Hepatocyte (in vitro differentiated cells): ENCODE measurements at regions not wholly inside any gene's neighbourhood (a gene's known extent, or its start where the extent isn't known, plus 50 kb on each side); places are given as distances from the start of the nearest gene placed in this dataset.

Source experiments
- DNase-seq: peaks from one replicate; pipeline ENCODE4 v3.0.0-alpha.2; 2016; ENCODE audit warnings: low spot score
- H2AFZ ChIP-seq: fragments of 200-600 bp; sonication (generic); 2 replicates; pipeline ENCODE4 v1.6.0; 2016; ENCODE audit warnings: antibody characterized with exemption, mild to moderate bottlenecking
- H3K27ac ChIP-seq: fragments of 200-600 bp; sonication (generic); 2 replicates; pipeline ENCODE4 v1.5.1; 2016; ENCODE audit warnings: mild to moderate bottlenecking
- H3K27me3 ChIP-seq: fragments of 200-600 bp; sonication (generic); 2 replicates; pipeline ENCODE4 v1.6.1; 2016
- H3K36me3 ChIP-seq: fragments of 200-600 bp; sonication (generic); replicated peaks from 2 replicates; pipeline ENCODE4 v1.5.1; 2016; ENCODE audit warnings: low read depth; ENCODE audit not compliant: insufficient read depth
- H3K4me1 ChIP-seq: fragments of 200-600 bp; sonication (generic); 2 replicates; pipeline ENCODE4 v1.5.1; 2016; ENCODE audit warnings: mild to moderate bottlenecking, moderate library complexity; ENCODE audit not compliant: insufficient read depth
- H3K4me2 ChIP-seq: fragments of 200-600 bp; sonication (generic); 2 replicates; pipeline ENCODE4 v1.6.0; 2016
- H3K4me3 ChIP-seq: fragments of 200-600 bp; sonication (generic); 2 replicates; pipeline ENCODE4 v1.5.1; 2016; ENCODE audit warnings: mild to moderate bottlenecking
- H3K79me2 ChIP-seq: fragments of 200-600 bp; sonication (generic); 2 replicates; pipeline ENCODE4 v1.6.0; 2017; ENCODE audit warnings: mild to moderate bottlenecking
- H3K9me2 ChIP-seq: fragments of 200-600 bp; sonication (generic); replicated peaks from 2 replicates; pipeline ENCODE4 v1.6.0; 2017; ENCODE audit warnings: mild to moderate bottlenecking; ENCODE audit not compliant: insufficient read depth
- H3K9me3 ChIP-seq: fragments of 200-600 bp; sonication (generic); 2 replicates; pipeline ENCODE4 v1.5.1; 2016; ENCODE audit warnings: low read depth, mild to moderate bottlenecking
- H4K20me1 ChIP-seq: fragments of 200-600 bp; sonication (generic); 2 replicates; pipeline ENCODE4 v1.6.0; 2016; ENCODE audit warnings: mild to moderate bottlenecking; ENCODE audit not compliant: insufficient read depth, poor library complexity, severe bottlenecking
- CTCF ChIP-seq: fragments of 200-600 bp; sonication (generic); IDR thresholded peaks from 2 replicates; pipeline ENCODE4 v1.5.1; 2016; ENCODE audit warnings: antibody characterized with exemption, mild to moderate bottlenecking; ENCODE audit not compliant: poor library complexity
- EZH2 ChIP-seq: fragments of 200-600 bp; sonication (generic); IDR thresholded peaks from 2 replicates; pipeline ENCODE4 v1.6.1; 2016; ENCODE audit warnings: antibody characterized with exemption, mild to moderate bottlenecking, borderline replicate concordance
- EZH2phosphoT487 ChIP-seq: fragments of 200-600 bp; sonication (generic); IDR thresholded peaks from one replicate; pipeline ENCODE4 v1.6.1; 2018; ENCODE audit warnings: antibody characterized with exemption, mild to moderate bottlenecking, low read depth, moderate library complexity; ENCODE audit not compliant: unreplicated experiment, severe bottlenecking
- WGBS: methylation state at CpG from one replicate; pipeline ENCODE4 v1.1.6; 2016; ENCODE audit warnings: low lambda C conversion rate; ENCODE audit errors: missing lambda C conversion rate; 5-methylcytosine and 5-hydroxymethylcytosine counted together

GRCh38 chrX:43552156-43552555, 103.9 kb upstream of the MAOA start:
- WGBS = 15% methylated on average over 2 of the region's 2 CpGs

GRCh38 chrX:43552703-43553102, 103.4 kb upstream of the MAOA start:
- no peak overlapping the region for H3K4me3 ChIP-seq
- H3K9me3 ChIP-seq = no peaks in the 10 kb centered on the region
- peaks cover 22% of the 10 kb centered on the region for H3K4me1 ChIP-seq
- H4K20me1 ChIP-seq = no peaks in the 10 kb centered on the region
- no peak overlapping the region for H2AFZ ChIP-seq
- DNase-seq = no peak
- peak overlapping the region; percentile 70 for H3K27ac ChIP-seq
- H3K79me2 ChIP-seq = no peaks in the 10 kb centered on the region
- H3K4me2 ChIP-seq = no peak overlapping the region
- WGBS = 60% methylated on average over 4 of the region's 4 CpGs
- no peaks in the 10 kb centered on the region for H3K27me3 ChIP-seq
- no peaks in the 10 kb centered on the region for H3K9me2 ChIP-seq
- TF ChIP-seq EZH2phosphoT487 (no peak), EZH2 (no peak), CTCF (no peak)
- H3K36me3 ChIP-seq = no peaks in the 10 kb centered on the region

More at GRCh38 chrX:43552156-43552555, 103.9 kb upstream of the MAOA start:
- H2AFZ ChIP-seq = no peak overlapping the region
- no peaks in the 10 kb centered on the region for H3K36me3 ChIP-seq
- peak; percentile 72 for DNase-seq
- H3K9me3 ChIP-seq = no peaks in the 10 kb centered on the region
- TF ChIP-seq EZH2 (no peak), EZH2phosphoT487 (no peak), CTCF (no peak)
- H3K79me2 ChIP-seq = no peaks in the 10 kb centered on the region
- no peaks in the 10 kb centered on the region for H4K20me1 ChIP-seq
- peak overlapping the region; percentile 85 for H3K27ac ChIP-seq
- H3K27me3 ChIP-seq = no peaks in the 10 kb centered on the region
- no peaks in the 10 kb centered on the region for H3K9me2 ChIP-seq
- H3K4me1 ChIP-seq = peaks cover 22% of the 10 kb centered on the region
- no peak overlapping the region for H3K4me3 ChIP-seq
- H3K4me2 ChIP-seq = peak overlapping the region; percentile 56

- no peaks in the 10 kb centered on the region for H3K79me2 ChIP-seq
- H3K36me3 ChIP-seq = no peaks in the 10 kb centered on the region
- 82% methylated on average over 5 of the region's 5 CpGs for WGBS
- no peak for DNase-seq
- H3K4me3 ChIP-seq = no peak overlapping the region
- no peaks in the 10 kb centered on the region for H3K27me3 ChIP-seq
- H2AFZ ChIP-seq = no peak overlapping the region
- H3K4me1 ChIP-seq = peaks cover 22% of the 10 kb centered on the region
- H3K9me3 ChIP-seq = no peaks in the 10 kb centered on the region
- H3K9me2 ChIP-seq = no peaks in the 10 kb centered on the region
- TF ChIP-seq EZH2 = no peak
- no peak for TF ChIP-seq CTCF
- no peak for TF ChIP-seq EZH2phosphoT487
- no peak overlapping the region for H3K4me2 ChIP-seq
- peak overlapping the region; percentile 70 for H3K27ac ChIP-seq
- no peaks in the 10 kb centered on the region for H4K20me1 ChIP-seq
Observed at GRCh38 chrX:43553257-43553656, 102.8 kb upstream of the MAOA start.

GRCh38 chrX:43556207-43556606, 99.9 kb upstream of the MAOA start:
- Histone ChIP-seq H3K27me3 (no peaks in the 10 kb centered on the region), H3K4me2 (no peak overlapping the region), H3K4me1 (peaks cover 15% of the 10 kb centered on the region), H3K27ac (peak overlapping the region; percentile 41), H3K4me3 (no peak overlapping the region), H3K36me3 (no peaks in the 10 kb centered on the region), H3K79me2 (no peaks in the 10 kb centered on the region), H2AFZ (no peak overlapping the region), H3K9me2 (no peaks in the 10 kb centered on the region), H3K9me3 (no peaks in the 10 kb centered on the region), H4K20me1 (no peaks in the 10 kb centered on the region)
- no peak for DNase-seq
- WGBS = 59% methylated on average over 1 of the region's 1 CpG
- TF ChIP-seq EZH2 (no peak), CTCF (no peak)
